GM21737 (cell line): ENCODE measurements at regions not wholly inside any gene's neighbourhood (a gene's known extent, or its start where the extent isn't known, plus 50 kb on each side); places are given as distances from the start of the nearest gene placed in this dataset.
A peak's percentile ranks its signal among the peaks of the same experiment; 100 is the strongest.

ENCODE experiments used
- ATAC-seq: cut with Tn5 transposase; IDR thresholded peaks from one replicate; pipeline ENCODE4 v1.9.1; 2021; ENCODE audit warnings: mild to moderate bottlenecking, moderate library complexity; ENCODE audit not compliant: unreplicated experiment

- ATAC-seq = no peak
These were observed 1214.1 kb downstream of the SORCS1 start for GRCh38 chr10:105950410-105950809.

GRCh38 chr10:105949721-105950120, 1214.8 kb downstream of the SORCS1 start:
- no peak for ATAC-seq

GRCh38 chr10:105925045-105925785, 1239.3 kb downstream of the SORCS1 start:
- ATAC-seq = no peak

- ATAC-seq = no peak
These were observed 1243.2 kb downstream of the SORCS1 start for GRCh38 chr10:105921348-105921747.

- no peak for ATAC-seq
These were observed 1250.1 kb downstream of the SORCS1 start for GRCh38 chr10:105914432-105914831.

GRCh38 chr10:105908701-105909100, 1255.8 kb downstream of the SORCS1 start:
- ATAC-seq = no peak

- no peak for ATAC-seq
These were observed 1244.4 kb downstream of the SORCS3 start for GRCh38 chr10:105885495-105885894.

- no peak for ATAC-seq
These were observed 1238.3 kb downstream of the SORCS3 start for GRCh38 chr10:105879401-105879800.

- no peak for ATAC-seq
These were observed 1234.0 kb downstream of the SORCS3 start for GRCh38 chr10:105875050-105875449.

- ATAC-seq = no peak
These were observed 1231.6 kb downstream of the SORCS3 start for GRCh38 chr10:105872665-105873064.

- ATAC-seq = no peak
These were observed 1227.8 kb downstream of the SORCS3 start for GRCh38 chr10:105868935-105869334.

GRCh38 chr10:105864854-105865253, 1223.8 kb downstream of the SORCS3 start:
- ATAC-seq = no peak

- ATAC-seq = no peak
These were observed 1216.5 kb downstream of the SORCS3 start for GRCh38 chr10:105857268-105858264.

GRCh38 chr10:105855791-105856190, 1214.7 kb downstream of the SORCS3 start:
- no peak for ATAC-seq

- no peak for ATAC-seq
These were observed 1203.8 kb downstream of the SORCS3 start for GRCh38 chr10:105844676-105845570.

GRCh38 chr10:105844241-105844640, 1203.2 kb downstream of the SORCS3 start:
- ATAC-seq = no peak

- no peak for ATAC-seq
These were observed 1202.7 kb downstream of the SORCS3 start for GRCh38 chr10:105843786-105844185.

- no peak for ATAC-seq
These were observed 1199.2 kb downstream of the SORCS3 start for GRCh38 chr10:105840288-105840770.

GRCh38 chr10:105838392-105838791, 1197.3 kb downstream of the SORCS3 start:
- ATAC-seq = no peak

GRCh38 chr10:105837951-105838350, 1196.9 kb downstream of the SORCS3 start:
- peak; percentile 92 for ATAC-seq
